SK-N-SH (cell line): ENCODE measurements at regions not wholly inside any gene's neighbourhood (a gene's known extent, or its start where the extent isn't known, plus 50 kb on each side); places are given as distances from the start of the nearest gene placed in this dataset.

Experiments
- CTCF ChIA-PET: fragments of 300-600, 350-600 bp; formaldehyde crosslinking; extraction: SDS; loops from one replicate; lab custom pipeline; 2021; lab: Yijun Ruan, JAX
- POLR2A ChIA-PET: fragments of 350-600 bp; sonication (Branson Sonifier 250); formaldehyde crosslinking; extraction: SDS; loops from one replicate; lab custom pipeline; 2020; ENCODE audit warnings: antibody characterized with exemption, inconsistent platforms; lab: Yijun Ruan, JAX
- DNase-seq: peaks from one replicate; pipeline ENCODE4 v3.0.0; 2012
- H2AFZ ChIP-seq: fragments of 200-600 bp; sonication (generic); 2 replicates; pipeline ENCODE4 v1.8.1; 2016; ENCODE audit warnings: antibody characterized with exemption, mild to moderate bottlenecking, low read depth
- H3F3A ChIP-seq: fragments of 200-600 bp; sonication (generic); replicated peaks from 2 replicates; pipeline ENCODE3; 2016; ENCODE audit warnings: antibody characterized with exemption, mild to moderate bottlenecking; ENCODE audit not compliant: insufficient read depth
- H3K27ac ChIP-seq, 2 experiments: fragments of 200-500 bp in 1 of 2; fragments of 200-600 bp in 1 of 2; sonication (Bioruptor generic) in 1 of 2; sonication (generic), shearing (Covaris generic) in 1 of 2; 2 replicates each; pipeline versions ENCODE4 v1.5.1 to v1.6.1; 2014 to 2016; ENCODE audit warnings: low read depth in 2 of 2, inconsistent platforms in 1 of 2, low read length in 1 of 2, mild to moderate bottlenecking in 1 of 2, mixed read lengths in 1 of 2
- H3K27me3 ChIP-seq: fragments of 200-600 bp; sonication (generic), shearing (Covaris generic); 2 replicates; pipeline ENCODE4 v1.6.1; 2016; ENCODE audit warnings: mixed run types; ENCODE audit not compliant: insufficient read depth
- H3K36me3 ChIP-seq, 2 experiments: fragments of 200-500 bp in 1 of 2; fragments of 200-600 bp in 1 of 2; sonication (Bioruptor generic) in 1 of 2; sonication (generic) in 1 of 2; replicated peaks in 1 of 2; 2 replicates each; pipeline versions ENCODE3 to v1.5.1; 2014 to 2016; ENCODE audit warnings: low read length in 1 of 2, mild to moderate bottlenecking in 1 of 2; ENCODE audit not compliant: insufficient read depth in 2 of 2, control insufficient read depth in 1 of 2
- H3K4me1 ChIP-seq, 2 experiments: fragments of 200-500 bp in 1 of 2; fragments of 200-600 bp in 1 of 2; sonication (Bioruptor generic) in 1 of 2; sonication (generic), shearing (Covaris generic) in 1 of 2; 2 replicates each; pipeline versions ENCODE4 v1.5.1 to v1.6.1; 2014 to 2016; ENCODE audit warnings: low read depth in 1 of 2, low read length in 1 of 2, mixed run types in 1 of 2; ENCODE audit not compliant: insufficient read depth in 2 of 2, control insufficient read depth in 1 of 2
- H3K4me2 ChIP-seq: fragments of 200-600 bp; sonication (generic), shearing (Covaris generic); 2 replicates; pipeline ENCODE4 v1.6.1; 2017; ENCODE audit warnings: mixed run types
- H3K4me3 ChIP-seq, 2 experiments: fragments of 200-500 bp in 1 of 2; fragments of 200-600 bp in 1 of 2; sonication (Bioruptor generic) in 1 of 2; sonication (generic), shearing (Covaris generic) in 1 of 2; 2 replicates each; pipeline versions ENCODE4 v1.5.1 to v1.8.1; 2014 to 2016; ENCODE audit warnings: low read depth in 2 of 2, inconsistent platforms in 1 of 2, low read length in 1 of 2, mild to moderate bottlenecking in 1 of 2, mixed read lengths in 1 of 2, moderate library complexity in 1 of 2
- H3K79me2 ChIP-seq: fragments of 200-600 bp; sonication (generic); 2 replicates; pipeline ENCODE4 v1.8.1; 2017; ENCODE audit warnings: mild to moderate bottlenecking; ENCODE audit not compliant: insufficient read depth
- H3K9ac ChIP-seq: fragments of 200-600 bp; sonication (generic); 2 replicates; pipeline ENCODE4 v1.6.1; 2017; ENCODE audit warnings: mixed run types
- H3K9me2 ChIP-seq: fragments of 200-600 bp; sonication (generic); 2 replicates; pipeline ENCODE4 v1.6.1; 2017; ENCODE audit warnings: mixed run types
- H3K9me3 ChIP-seq: fragments of 200-600 bp; sonication (generic); 2 replicates; pipeline ENCODE4 v1.6.1; 2017; ENCODE audit warnings: mixed run types, mild to moderate bottlenecking, moderate library complexity
- H4K20me1 ChIP-seq: fragments of 200-600 bp; sonication (generic); 2 replicates; pipeline ENCODE4 v1.6.1; 2017; ENCODE audit warnings: mild to moderate bottlenecking, mixed run types; ENCODE audit not compliant: insufficient read depth
- FOSL2 ChIP-seq: IDR thresholded peaks from 2 replicates; pipeline ENCODE4 v1.4.0; 2012; ENCODE audit warnings: low read depth, mild to moderate bottlenecking, moderate library complexity, borderline replicate concordance
- FOXM1 ChIP-seq: IDR thresholded peaks from 2 replicates; pipeline ENCODE4 v1.4.0; 2012; ENCODE audit warnings: low read depth, mild to moderate bottlenecking
- JUND ChIP-seq: IDR thresholded peaks from 2 replicates; pipeline ENCODE4 v1.4.0; 2012
- NFIC ChIP-seq: IDR thresholded peaks from 2 replicates; pipeline ENCODE4 v1.4.0; 2012; ENCODE audit warnings: borderline replicate concordance
- NRF1 ChIP-seq: IDR thresholded peaks from 2 replicates; pipeline ENCODE4 v1.6.1; 2012; ENCODE audit warnings: low read depth, mild to moderate bottlenecking, low read length
- POLR2AphosphoS5 ChIP-seq: IDR thresholded peaks from 2 replicates; pipeline ENCODE4 v1.6.1; 2012; ENCODE audit warnings: low read depth, low read length
- RAD21 ChIP-seq: IDR thresholded peaks from 2 replicates; pipeline ENCODE4 v1.6.1; 2012; ENCODE audit warnings: mild to moderate bottlenecking, low read length
- RCOR1 ChIP-seq: fragments of 150-350 bp; IDR thresholded peaks from 2 replicates; pipeline ENCODE4 v1.6.1; 2017; ENCODE audit warnings: antibody characterized with exemption, low read length
- RFX5 ChIP-seq: IDR thresholded peaks from 2 replicates; pipeline ENCODE4 v1.6.1; 2012; ENCODE audit warnings: mild to moderate bottlenecking, improper control_type of control experiment, low read length
- RXRA ChIP-seq: IDR thresholded peaks from 2 replicates; pipeline ENCODE4 v1.4.0; 2012; ENCODE audit warnings: low read depth, mild to moderate bottlenecking, borderline replicate concordance
- SIN3A ChIP-seq: IDR thresholded peaks from 2 replicates; pipeline ENCODE4 v1.6.1; 2012; ENCODE audit warnings: low read depth, mild to moderate bottlenecking, low read length, moderate library complexity, borderline replicate concordance
- YY1 ChIP-seq: IDR thresholded peaks from 2 replicates; pipeline ENCODE4 v1.4.0; 2012; ENCODE audit warnings: low read depth, mild to moderate bottlenecking
- WGBS: methylation state at CpG from one replicate; pipeline ENCODE4 v1.1.6; 2017; ENCODE audit warnings: low lambda C conversion rate; 5-methylcytosine and 5-hydroxymethylcytosine counted together
- TF ChIP-seq, protein P1 (sequence below): fragments of 150-350 bp; IDR thresholded peaks from 2 replicates; pipeline ENCODE4 v1.6.1; 2017; ENCODE audit warnings: antibody characterized with exemption, low read length, low read depth, borderline replicate concordance
- TF ChIP-seq, protein P2 (sequence below): IDR thresholded peaks from 2 replicates; pipeline ENCODE4 v1.4.0; 2012; ENCODE audit warnings: low read depth, borderline replicate concordance
- TF ChIP-seq, protein P3 (sequence below): fragments of 200-600 bp; sonication (generic); IDR thresholded peaks from 2 replicates; pipeline ENCODE4 v1.6.1; 2017; ENCODE audit warnings: antibody characterized with exemption, mild to moderate bottlenecking, moderate library complexity
- TF ChIP-seq, protein P4 (sequence below): IDR thresholded peaks from 2 replicates; pipeline ENCODE4 v1.4.0; 2012; ENCODE audit warnings: low read depth, borderline replicate concordance

DNA sequence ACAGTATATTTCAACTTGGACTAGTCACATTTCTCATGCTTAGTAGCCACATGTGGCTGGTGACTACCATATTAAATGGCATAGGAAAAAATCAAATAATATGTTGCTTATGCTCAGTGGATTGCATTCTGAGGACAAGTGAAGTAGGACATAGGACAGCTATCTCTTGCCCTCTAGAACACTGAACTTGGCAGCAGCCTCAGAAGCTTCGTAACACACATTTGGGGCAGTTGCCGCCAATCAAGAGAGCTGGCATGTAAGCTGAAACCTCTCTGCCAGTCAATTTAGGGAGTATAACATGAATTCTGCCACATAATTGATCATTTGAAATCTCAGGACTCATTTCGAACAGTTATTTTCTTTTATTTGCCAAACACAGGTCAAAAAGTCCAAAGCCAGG is 505.5 kb downstream of the MAT2B start (continued):
- TF ChIP-seq SIN3A (no peak), RCOR1 (no peak), RAD21 (no peak), NFIC (no peak), YY1 (no peak), POLR2AphosphoS5 (no peak), JUND (no peak), RFX5 (no peak)
- TF ChIP-seq, protein P1, sequence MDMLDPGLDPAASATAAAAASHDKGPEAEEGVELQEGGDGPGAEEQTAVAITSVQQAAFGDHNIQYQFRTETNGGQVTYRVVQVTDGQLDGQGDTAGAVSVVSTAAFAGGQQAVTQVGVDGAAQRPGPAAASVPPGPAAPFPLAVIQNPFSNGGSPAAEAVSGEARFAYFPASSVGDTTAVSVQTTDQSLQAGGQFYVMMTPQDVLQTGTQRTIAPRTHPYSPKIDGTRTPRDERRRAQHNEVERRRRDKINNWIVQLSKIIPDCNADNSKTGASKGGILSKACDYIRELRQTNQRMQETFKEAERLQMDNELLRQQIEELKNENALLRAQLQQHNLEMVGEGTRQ: no peak

DNA sequence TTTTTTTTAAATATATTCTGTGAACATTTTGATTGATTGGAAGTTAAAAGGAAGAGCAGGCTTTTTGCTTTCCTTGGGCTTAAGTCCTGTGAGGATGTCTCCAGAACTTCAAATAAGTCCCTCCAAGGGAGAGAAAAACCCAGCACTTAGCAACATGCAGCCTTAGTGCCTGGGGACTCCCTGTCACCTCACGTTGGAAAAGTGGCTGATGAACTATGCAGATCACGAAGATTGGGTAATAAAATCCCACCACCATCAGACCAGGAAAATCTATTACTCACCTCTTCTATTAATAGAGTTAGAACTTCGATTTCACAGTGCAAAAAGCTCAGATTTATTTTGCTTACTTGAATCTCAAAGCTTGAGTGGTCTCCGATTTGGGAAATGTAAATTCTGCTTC is 507.0 kb downstream of the MAT2B start:
- POLR2A ChIA-PET: no interaction called here

More for the DNA sequence above, 507.0 kb downstream of the MAT2B start:
- H3K4me3 ChIP-seq: no peak overlapping the region
- no peaks in the 10 kb centered on the region; a peak in 1 of 4 replicates for H3K4me1 ChIP-seq
- H3F3A ChIP-seq: no peaks in the 10 kb centered on the region
- no peak overlapping the region for H3K27ac ChIP-seq
- 40% methylated on average over 4 of the region's 4 CpGs for WGBS
- no peaks in the 10 kb centered on the region for H3K36me3 ChIP-seq
- no peaks in the 10 kb centered on the region for H3K9me2 ChIP-seq
- H3K79me2 ChIP-seq: no peaks in the 10 kb centered on the region
- H4K20me1 ChIP-seq: no peaks in the 10 kb centered on the region
- H3K27me3 ChIP-seq: no peaks in the 10 kb centered on the region
- no peak overlapping the region for H3K9ac ChIP-seq
- TF ChIP-seq, protein P2, sequence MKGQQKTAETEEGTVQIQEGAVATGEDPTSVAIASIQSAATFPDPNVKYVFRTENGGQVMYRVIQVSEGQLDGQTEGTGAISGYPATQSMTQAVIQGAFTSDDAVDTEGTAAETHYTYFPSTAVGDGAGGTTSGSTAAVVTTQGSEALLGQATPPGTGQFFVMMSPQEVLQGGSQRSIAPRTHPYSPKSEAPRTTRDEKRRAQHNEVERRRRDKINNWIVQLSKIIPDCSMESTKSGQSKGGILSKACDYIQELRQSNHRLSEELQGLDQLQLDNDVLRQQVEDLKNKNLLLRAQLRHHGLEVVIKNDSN: no peak
- TF ChIP-seq, protein P3, sequence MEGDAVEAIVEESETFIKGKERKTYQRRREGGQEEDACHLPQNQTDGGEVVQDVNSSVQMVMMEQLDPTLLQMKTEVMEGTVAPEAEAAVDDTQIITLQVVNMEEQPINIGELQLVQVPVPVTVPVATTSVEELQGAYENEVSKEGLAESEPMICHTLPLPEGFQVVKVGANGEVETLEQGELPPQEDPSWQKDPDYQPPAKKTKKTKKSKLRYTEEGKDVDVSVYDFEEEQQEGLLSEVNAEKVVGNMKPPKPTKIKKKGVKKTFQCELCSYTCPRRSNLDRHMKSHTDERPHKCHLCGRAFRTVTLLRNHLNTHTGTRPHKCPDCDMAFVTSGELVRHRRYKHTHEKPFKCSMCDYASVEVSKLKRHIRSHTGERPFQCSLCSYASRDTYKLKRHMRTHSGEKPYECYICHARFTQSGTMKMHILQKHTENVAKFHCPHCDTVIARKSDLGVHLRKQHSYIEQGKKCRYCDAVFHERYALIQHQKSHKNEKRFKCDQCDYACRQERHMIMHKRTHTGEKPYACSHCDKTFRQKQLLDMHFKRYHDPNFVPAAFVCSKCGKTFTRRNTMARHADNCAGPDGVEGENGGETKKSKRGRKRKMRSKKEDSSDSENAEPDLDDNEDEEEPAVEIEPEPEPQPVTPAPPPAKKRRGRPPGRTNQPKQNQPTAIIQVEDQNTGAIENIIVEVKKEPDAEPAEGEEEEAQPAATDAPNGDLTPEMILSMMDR: no peak
- no peak for TF ChIP-seq FOXM1
- TF ChIP-seq RCOR1: no peak
- TF ChIP-seq JUND: no peak
- no peak for TF ChIP-seq NRF1
- TF ChIP-seq, protein P4, sequence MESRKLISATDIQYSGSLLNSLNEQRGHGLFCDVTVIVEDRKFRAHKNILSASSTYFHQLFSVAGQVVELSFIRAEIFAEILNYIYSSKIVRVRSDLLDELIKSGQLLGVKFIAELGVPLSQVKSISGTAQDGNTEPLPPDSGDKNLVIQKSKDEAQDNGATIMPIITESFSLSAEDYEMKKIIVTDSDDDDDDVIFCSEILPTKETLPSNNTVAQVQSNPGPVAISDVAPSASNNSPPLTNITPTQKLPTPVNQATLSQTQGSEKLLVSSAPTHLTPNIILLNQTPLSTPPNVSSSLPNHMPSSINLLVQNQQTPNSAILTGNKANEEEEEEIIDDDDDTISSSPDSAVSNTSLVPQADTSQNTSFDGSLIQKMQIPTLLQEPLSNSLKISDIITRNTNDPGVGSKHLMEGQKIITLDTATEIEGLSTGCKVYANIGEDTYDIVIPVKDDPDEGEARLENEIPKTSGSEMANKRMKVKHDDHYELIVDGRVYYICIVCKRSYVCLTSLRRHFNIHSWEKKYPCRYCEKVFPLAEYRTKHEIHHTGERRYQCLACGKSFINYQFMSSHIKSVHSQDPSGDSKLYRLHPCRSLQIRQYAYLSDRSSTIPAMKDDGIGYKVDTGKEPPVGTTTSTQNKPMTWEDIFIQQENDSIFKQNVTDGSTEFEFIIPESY: no peak
- TF ChIP-seq FOSL2: no peak
- no peak for TF ChIP-seq RXRA
- no peak overlapping the region for H3K4me2 ChIP-seq
- H2AFZ ChIP-seq: no peak overlapping the region
- DNase-seq: no peak
- CTCF ChIA-PET: interaction anchor here (0.6 to 4.6 kb wide), 37 partner anchors 8 to 1422 kb away, joined by 3 to 27 read pairs (median 4); no protein-coding TSS in a partner anchor
- no peaks in the 10 kb centered on the region for H3K9me3 ChIP-seq
